GM23248 (cell line): ENCODE measurements at regions not wholly inside any gene's neighbourhood (a gene's known extent, or its start where the extent isn't known, plus 50 kb on each side); places are given as distances from the start of the nearest gene placed in this dataset.
"Not testable (repeated sequence)": the region's sequence is repeated elsewhere in the genome, so short reads cannot be mapped to it uniquely, and the experiment has no call there.

Experiments used
- EZH2 ChIP-seq: fragments of 200-600 bp; sonication (generic); IDR thresholded peaks from 2 replicates; pipeline ENCODE4 v1.6.1; 2018; ENCODE audit warnings: antibody characterized with exemption, mild to moderate bottlenecking; ENCODE audit not compliant: insufficient read depth, poor library complexity, severe bottlenecking
- EZH2phosphoT487 ChIP-seq: fragments of 200-600 bp; sonication (generic); IDR thresholded peaks from 2 replicates; pipeline ENCODE4 v1.6.1; 2018; ENCODE audit warnings: antibody characterized with exemption, moderate library complexity, mild to moderate bottlenecking, low read depth; ENCODE audit not compliant: insufficient read depth

- TF ChIP-seq EZH2phosphoT487, EZH2: not testable (repeated sequence)
Measured at GRCh38 chr6:105686793-105687192, 283.9 kb upstream of the PREP start.
